Adrenal gland (tissue), 9 donors: ENCODE measurements at regions not wholly inside any gene's neighbourhood (a gene's known extent, or its start where the extent isn't known, plus 50 kb on each side); places are given as distances from the start of the nearest gene placed in this dataset.

Experiments
- DNase-seq, 7 donors: peaks; one replicate each; pipeline ENCODE4 v3.0.0-alpha.2; 2019 to 2020
- H3K27ac ChIP-seq, 5 donors: fragments of 200-600 bp; sonication (generic) in 4 of 5; 1 replicate in 3 of 5; 2 replicates in 2 of 5; pipeline versions ENCODE4 v1.5.1 to v1.8.0; 2016 to 2020; ENCODE audit warnings: mild to moderate bottlenecking in 1 of 5
- H3K27me3 ChIP-seq: fragments of 200-600 bp; 2 replicates; pipeline ENCODE4 v1.8.0; 2021
- H3K36me3 ChIP-seq, 2 donors: fragments of 200-600 bp; replicated peaks in 1 of 2; 1 replicate in 1 of 2; 2 replicates in 1 of 2; pipeline versions ENCODE4 v1.5.1 to v1.8.0; 2018 to 2022
- H3K4me1 ChIP-seq, 2 donors: fragments of 200-600 bp; replicated peaks in 1 of 2; 1 replicate in 1 of 2; 2 replicates in 1 of 2; pipeline versions ENCODE4 v1.5.1 to v1.8.0; 2018 to 2021
- H3K4me3 ChIP-seq, 4 donors: fragments of 200-600 bp; sonication (generic) in 3 of 4; one replicate each; pipeline ENCODE4 v1.5.1; 2016 to 2018
- H3K9me3 ChIP-seq, 3 donors: fragments of 200-600 bp; sonication (generic) in 1 of 3; replicated peaks in 1 of 3; 1 replicate in 2 of 3; 2 replicates in 1 of 3; pipeline versions ENCODE4 v1.5.1 to v1.8.0; 2016 to 2021
- CTCF ChIP-seq, 6 experiments: fragments of 450-650 bp in 4 of 6; fragments of 200-600 bp in 2 of 6; sonication (generic) in 1 of 6; IDR thresholded peaks; 1 replicate in 5 of 6; 2 replicates in 1 of 6; pipeline versions ENCODE4 v1.5.1 to v1.8.0; 2016 to 2021; ENCODE audit warnings: antibody characterized with exemption in 6 of 6, mild to moderate bottlenecking in 2 of 6, moderate library complexity in 1 of 6
- POLR2A ChIP-seq, 2 donors: fragments of 450-650 bp; IDR thresholded peaks; one replicate each; pipeline ENCODE4 v1.6.1; 2017; ENCODE audit warnings: antibody characterized with exemption in 2 of 2, mild to moderate bottlenecking in 2 of 2, moderate library complexity in 1 of 2
- WGBS, 4 donors: extraction: QIAGEN DNeasy Blood & Tissue Kit in 2 of 4; methylation state at CpG; one replicate each; pipeline versions ENCODE4 v1.1.5 to v1.1.7; 2013 to 2017; 5-methylcytosine and 5-hydroxymethylcytosine counted together
- intact Hi-C, 2 donors: fragments of 100-400 bp; cut with DNase I; formaldehyde crosslinking; loops; one replicate each; pipeline versions ENCODE4 v1.14.1 to v1.15.0; 2022 to 2023
- donor health status: healthy with polysubstance abuse.
- donor health status: Bipolar disorder and iron deficiency.
- donor health status: DM: yes; HTN: yes; CAD: no.
- donor health status: DM: no; HTN: no; CAD: no.
- donor health status: DM: no; HTN: no; CAD: no.

GRCh38 chr6:168951217-168951616, 302.4 kb downstream of the THBS2 start:
- Histone ChIP-seq H3K4me3 (no peak overlapping the region), H3K27me3 (peaks cover 10% of the 10 kb centered on the region), H3K27ac (no peak overlapping the region), H3K4me1 (no peaks in the 10 kb centered on the region), H3K36me3 (no peaks in the 10 kb centered on the region), H3K9me3 (no peaks in the 10 kb centered on the region)
- 82 to 90% (median 88%) methylated on average over 12 of the region's 12 CpGs for WGBS, 4 donors
- intact Hi-C loops: no loop called here
- DNase-seq: no peak
- TF ChIP-seq POLR2A (IDR thresholded peaks at IDR 0.05): no peak
- no peak for TF ChIP-seq CTCF (IDR thresholded peaks at IDR 0.05)

- Histone ChIP-seq H3K27ac (no peak overlapping the region), H3K4me1 (no peaks in the 10 kb centered on the region), H3K36me3 (no peaks in the 10 kb centered on the region), H3K4me3 (no peak overlapping the region), H3K9me3 (no peaks in the 10 kb centered on the region), H3K27me3 (peaks cover 10% of the 10 kb centered on the region)
- WGBS, 4 donors: 78 to 94% (median 88%) methylated on average over 12 to 14 of the region's 14 CpGs
- intact Hi-C loops: no loop called here
- TF ChIP-seq CTCF (IDR thresholded peaks at IDR 0.05) (no peak), POLR2A (IDR thresholded peaks at IDR 0.05) (no peak)
- no peak for DNase-seq
These were observed 302.8 kb downstream of the THBS2 start for GRCh38 chr6:168950858-168951214.

- no peaks in the 10 kb centered on the region for H3K9me3 ChIP-seq
- intact Hi-C loops: no loop called here
These were observed 303.4 kb downstream of the THBS2 start for GRCh38 chr6:168949981-168950857.

DNA sequence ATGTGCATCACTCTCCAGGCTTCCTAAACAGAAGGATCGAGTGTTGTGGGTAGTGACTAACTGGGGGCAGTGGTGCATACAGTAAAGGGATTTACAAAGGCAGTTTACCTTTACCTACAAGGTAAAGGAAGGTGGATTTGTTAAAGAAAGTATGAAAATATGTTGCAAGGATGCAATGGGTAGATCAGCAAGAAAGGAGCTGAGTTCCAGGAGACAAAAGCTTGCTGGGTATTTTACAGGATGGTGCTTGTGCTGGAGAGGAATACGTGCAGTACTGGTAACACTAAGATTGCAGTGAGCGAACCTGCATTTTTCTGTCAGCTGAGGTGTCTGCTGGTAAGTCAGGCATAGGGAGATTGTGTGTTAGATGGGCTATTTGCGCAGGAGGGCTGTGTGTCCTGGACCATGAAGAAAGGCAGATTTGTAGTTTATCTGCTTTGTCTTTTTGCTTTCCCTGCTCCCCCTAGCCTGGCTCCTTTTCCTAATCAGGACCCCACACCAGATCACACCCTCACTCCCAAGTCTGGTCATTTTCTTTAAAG, 304.6 kb downstream of the THBS2 start:
- 81 to 93% (median 85%) methylated on average over 4 of the region's 4 CpGs for WGBS, 4 donors
- Histone ChIP-seq H3K9me3 (no peaks in the 10 kb centered on the region), H3K27ac (no peak overlapping the region), H3K4me1 (no peaks in the 10 kb centered on the region), H3K27me3 (no peaks in the 10 kb centered on the region), H3K4me3 (no peak overlapping the region), H3K36me3 (no peaks in the 10 kb centered on the region)
- no peak for TF ChIP-seq CTCF (IDR thresholded peaks at IDR 0.05)
- TF ChIP-seq POLR2A (IDR thresholded peaks at IDR 0.05): no peak
- no peak for DNase-seq
- intact Hi-C loops: no loop called here

More at GRCh38 chr6:168949981-168950857, 303.4 kb downstream of the THBS2 start:
- no peak for DNase-seq
- Histone ChIP-seq H3K36me3 (no peaks in the 10 kb centered on the region), H3K4me1 (no peaks in the 10 kb centered on the region), H3K27ac (peak overlapping the region in 1 of 5 donors; percentile 10), H3K27me3 (peaks cover 10% of the 10 kb centered on the region), H3K4me3 (no peak overlapping the region)
- no peak for TF ChIP-seq CTCF (IDR thresholded peaks at IDR 0.05)
- no peak for TF ChIP-seq POLR2A (IDR thresholded peaks at IDR 0.05)
- WGBS, 4 donors: 48 to 66% (median 54%) methylated on average over 9 to 10 of the region's 10 CpGs
